Neural crest cell (in vitro differentiated cells): ENCODE measurements at regions not wholly inside any gene's neighbourhood (a gene's known extent, or its start where the extent isn't known, plus 50 kb on each side); places are given as distances from the start of the nearest gene placed in this dataset.

ENCODE experiments used
- DNase-seq: peaks from one replicate; pipeline ENCODE4 v3.0.0; 2021; ENCODE audit warnings: low read depth, mixed read lengths, low spot score
- H3K27ac Mint-ChIP-seq: one replicate; pipeline ENCODE4 v1.8.0; 2021; ENCODE audit warnings: mild to moderate bottlenecking, mixed read lengths; ENCODE audit not compliant: unreplicated experiment
- H3K27me3 Mint-ChIP-seq: 2 replicates; pipeline ENCODE4 v1.8.0; 2021; ENCODE audit warnings: low read depth, mild to moderate bottlenecking, mixed read lengths
- H3K36me3 Mint-ChIP-seq: 2 replicates; pipeline ENCODE4 v1.8.0; 2021; ENCODE audit warnings: low read depth, mild to moderate bottlenecking, mixed read lengths
- H3K4me1 Mint-ChIP-seq: 2 replicates; pipeline ENCODE4 v1.8.0; 2021; ENCODE audit warnings: mixed read lengths
- H3K4me3 Mint-ChIP-seq: one replicate; pipeline ENCODE4 v1.8.0; 2021; ENCODE audit warnings: mild to moderate bottlenecking, mixed read lengths
- H3K9me3 Mint-ChIP-seq: 2 replicates; pipeline ENCODE4 v1.8.0; 2021; ENCODE audit warnings: mixed read lengths
- TF ChIP-seq, protein P1 (sequence below): fragments of 200-600 bp; sonication (generic); conservative IDR thresholded peaks from 2 replicates; pipeline ENCODE4 v1.5.0; 2021; ENCODE audit warnings: antibody characterized with exemption, mild to moderate bottlenecking

DNA sequence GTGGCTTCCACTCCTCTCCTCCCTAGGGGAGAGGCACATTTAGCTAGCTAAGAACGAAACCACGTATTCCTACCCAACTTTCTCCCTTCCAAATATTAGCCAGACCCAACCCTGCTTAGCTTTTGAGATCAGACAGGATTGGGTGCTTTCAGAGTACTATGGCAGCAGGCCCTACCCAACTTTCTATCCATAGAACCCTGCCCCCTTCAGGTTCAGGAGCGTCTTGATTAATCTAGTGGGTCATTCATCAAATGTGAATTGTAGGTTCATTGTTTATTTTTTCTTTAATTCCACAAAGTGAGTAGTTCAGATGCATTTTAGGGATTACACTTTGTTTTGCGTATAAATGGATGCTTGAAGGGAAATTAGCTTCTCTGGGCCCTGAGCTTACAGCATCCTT lies 188.3 kb downstream of the MIB1 start:
- H3K27me3 Mint-ChIP-seq, result no peaks in the 10 kb centered on the region
- H3K36me3 Mint-ChIP-seq, result no peaks in the 10 kb centered on the region
- no peaks in the 10 kb centered on the region for H3K9me3 Mint-ChIP-seq
- no peaks in the 10 kb centered on the region for H3K4me1 Mint-ChIP-seq
- no peak overlapping the region for H3K4me3 Mint-ChIP-seq
- H3K27ac Mint-ChIP-seq, result no peak overlapping the region
- TF ChIP-seq, protein P1, sequence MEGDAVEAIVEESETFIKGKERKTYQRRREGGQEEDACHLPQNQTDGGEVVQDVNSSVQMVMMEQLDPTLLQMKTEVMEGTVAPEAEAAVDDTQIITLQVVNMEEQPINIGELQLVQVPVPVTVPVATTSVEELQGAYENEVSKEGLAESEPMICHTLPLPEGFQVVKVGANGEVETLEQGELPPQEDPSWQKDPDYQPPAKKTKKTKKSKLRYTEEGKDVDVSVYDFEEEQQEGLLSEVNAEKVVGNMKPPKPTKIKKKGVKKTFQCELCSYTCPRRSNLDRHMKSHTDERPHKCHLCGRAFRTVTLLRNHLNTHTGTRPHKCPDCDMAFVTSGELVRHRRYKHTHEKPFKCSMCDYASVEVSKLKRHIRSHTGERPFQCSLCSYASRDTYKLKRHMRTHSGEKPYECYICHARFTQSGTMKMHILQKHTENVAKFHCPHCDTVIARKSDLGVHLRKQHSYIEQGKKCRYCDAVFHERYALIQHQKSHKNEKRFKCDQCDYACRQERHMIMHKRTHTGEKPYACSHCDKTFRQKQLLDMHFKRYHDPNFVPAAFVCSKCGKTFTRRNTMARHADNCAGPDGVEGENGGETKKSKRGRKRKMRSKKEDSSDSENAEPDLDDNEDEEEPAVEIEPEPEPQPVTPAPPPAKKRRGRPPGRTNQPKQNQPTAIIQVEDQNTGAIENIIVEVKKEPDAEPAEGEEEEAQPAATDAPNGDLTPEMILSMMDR, result no peak
- no peak for DNase-seq

DNA sequence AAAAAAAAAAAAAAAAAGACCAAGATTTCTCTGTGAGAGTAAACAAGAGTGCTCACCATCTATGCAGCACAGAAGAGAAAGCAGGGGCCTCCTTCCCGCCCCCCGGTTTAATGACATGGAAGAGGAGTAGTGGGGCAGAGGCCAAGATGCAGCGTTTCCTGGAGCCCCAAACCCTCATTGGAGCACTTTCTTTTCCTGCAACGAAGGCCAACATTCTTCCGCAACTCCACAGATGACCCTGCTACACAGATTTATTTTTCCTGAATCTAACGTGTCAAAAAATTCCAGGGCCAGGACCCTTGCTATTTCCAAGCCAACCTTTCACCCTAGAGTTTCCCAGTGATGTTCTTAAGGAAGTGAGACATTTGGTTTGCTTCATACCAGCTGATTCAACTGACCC lies 189.6 kb downstream of the MIB1 start:
- TF ChIP-seq, protein P1, result no peak
- no peaks in the 10 kb centered on the region for H3K27me3 Mint-ChIP-seq
- no peak overlapping the region for H3K27ac Mint-ChIP-seq
- no peak for DNase-seq
- H3K4me1 Mint-ChIP-seq, result no peaks in the 10 kb centered on the region
- H3K4me3 Mint-ChIP-seq, result no peak overlapping the region
- no peaks in the 10 kb centered on the region for H3K9me3 Mint-ChIP-seq
- no peaks in the 10 kb centered on the region for H3K36me3 Mint-ChIP-seq

DNA sequence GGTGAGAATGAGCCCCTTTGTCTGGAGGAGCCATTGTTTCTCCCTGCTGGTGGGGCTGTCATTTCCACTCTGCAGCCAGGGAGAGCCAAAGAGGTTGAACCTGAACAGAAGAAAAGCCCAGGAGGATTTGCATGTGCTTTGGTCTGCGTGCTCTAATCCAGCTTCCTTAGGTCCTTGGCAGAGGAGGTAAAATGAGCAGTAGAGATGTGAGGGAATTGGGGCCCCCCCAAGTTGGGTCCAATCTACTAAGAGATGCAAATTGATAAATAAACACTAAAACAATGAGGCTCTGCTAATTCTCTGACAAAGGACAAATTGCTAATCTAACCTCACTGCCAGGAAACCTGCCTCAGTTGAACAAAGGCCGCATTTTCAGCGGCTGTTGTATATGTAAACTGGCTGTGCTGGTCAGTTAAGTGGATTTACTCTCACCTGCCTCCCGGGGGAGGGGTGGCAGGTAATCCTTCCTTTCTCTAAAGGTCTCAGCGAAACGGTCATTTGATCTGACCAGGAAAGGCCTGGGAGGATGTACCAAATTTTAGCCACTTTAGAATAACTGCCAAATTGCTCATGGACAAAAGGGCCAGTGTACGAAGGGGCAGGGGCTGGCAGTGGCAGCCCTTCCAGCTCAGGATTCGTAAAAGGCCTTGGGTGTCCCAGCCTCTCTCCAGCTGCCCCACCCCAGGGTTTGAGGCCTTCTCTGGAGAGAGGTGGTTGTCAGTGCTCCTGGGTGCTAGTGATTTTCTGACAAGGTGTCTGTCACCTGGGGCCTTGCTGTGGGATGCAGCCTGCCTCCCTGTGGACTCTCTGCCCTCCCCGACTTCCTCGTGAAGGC lies 193.6 kb downstream of the MIB1 start:
- Mint-ChIP-seq H3K36me3 (no peaks in the 10 kb centered on the region), H3K9me3 (no peaks in the 10 kb centered on the region), H3K4me3 (no peak overlapping the region), H3K27ac (no peak overlapping the region), H3K4me1 (no peaks in the 10 kb centered on the region), H3K27me3 (no peaks in the 10 kb centered on the region)
- TF ChIP-seq, protein P1, result no peak
- no peak for DNase-seq

DNA sequence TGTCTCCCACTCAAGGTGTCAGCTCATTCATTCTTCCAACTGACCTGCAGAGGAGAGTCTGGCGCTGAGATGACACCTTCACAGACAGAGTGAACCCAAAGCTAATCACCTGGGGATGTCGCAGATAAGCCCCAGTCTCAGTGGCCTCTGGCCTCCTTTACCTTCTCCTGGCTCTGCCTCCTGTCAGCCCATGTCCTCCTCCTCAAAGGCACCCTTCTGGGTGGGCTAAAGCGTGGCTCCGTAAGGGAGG lies 194.1 kb downstream of the MIB1 start:
- Mint-ChIP-seq H3K4me1 (peaks cover 3% of the 10 kb centered on the region), H3K36me3 (no peaks in the 10 kb centered on the region), H3K4me3 (no peak overlapping the region), H3K27ac (no peak overlapping the region), H3K9me3 (no peaks in the 10 kb centered on the region), H3K27me3 (no peaks in the 10 kb centered on the region)
- TF ChIP-seq, protein P1, result no peak
- no peak for DNase-seq

- Mint-ChIP-seq H3K9me3 (no peaks in the 10 kb centered on the region), H3K36me3 (no peaks in the 10 kb centered on the region), H3K27me3 (peaks cover 2% of the 10 kb centered on the region), H3K4me1 (peaks cover 5% of the 10 kb centered on the region), H3K27ac (no peak overlapping the region), H3K4me3 (no peak overlapping the region)
- no peak for DNase-seq
- TF ChIP-seq, protein P1, result no peak
These were observed 202.9 kb downstream of the MIB1 start for GRCh38 chr18:21943456-21943855.
